ENCODE measurements at regions not wholly inside any gene's neighbourhood (a gene's known extent, or its start where the extent isn't known, plus 50 kb on each side); places are given as distances from the start of the nearest gene placed in this dataset.

- TF ChIP-seq CTCF (IDR thresholded peaks at IDR 0.05; ENCODE audit: low read length), result no peak
- no peak for TF ChIP-seq EZH2 (optimal IDR thresholded peaks at IDR 0.05; ENCODE audit: low read depth, low read length)
Measured at GRCh38 chr4:63316633-63317032, 1092.6 kb downstream of the TECRL start.
